ENCODE measurements at regions not wholly inside any gene's neighbourhood (a gene's known extent, or its start where the extent isn't known, plus 50 kb on each side); places are given as distances from the start of the nearest gene placed in this dataset.

DNA sequence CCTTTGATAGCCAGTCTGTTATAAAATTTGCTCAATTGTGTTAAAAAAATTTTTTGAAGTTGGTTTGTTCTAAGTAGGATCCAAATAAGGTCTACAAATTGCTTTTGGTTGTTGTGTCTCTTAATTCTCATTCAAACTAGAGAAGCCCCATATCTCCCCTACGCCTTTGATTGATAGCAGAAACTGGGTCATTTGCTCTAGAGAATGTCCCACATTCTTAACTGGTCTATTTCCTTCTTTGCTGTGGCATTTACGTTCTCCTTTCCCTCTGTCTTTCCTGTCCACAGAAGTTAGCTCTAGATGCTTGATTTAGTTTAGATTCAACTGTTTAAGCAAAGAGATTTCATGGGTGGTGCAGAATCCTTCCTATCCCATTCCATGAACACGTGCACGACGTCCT lies 174.6 kb upstream of the SVIL start:
- TF ChIP-seq, protein P1, sequence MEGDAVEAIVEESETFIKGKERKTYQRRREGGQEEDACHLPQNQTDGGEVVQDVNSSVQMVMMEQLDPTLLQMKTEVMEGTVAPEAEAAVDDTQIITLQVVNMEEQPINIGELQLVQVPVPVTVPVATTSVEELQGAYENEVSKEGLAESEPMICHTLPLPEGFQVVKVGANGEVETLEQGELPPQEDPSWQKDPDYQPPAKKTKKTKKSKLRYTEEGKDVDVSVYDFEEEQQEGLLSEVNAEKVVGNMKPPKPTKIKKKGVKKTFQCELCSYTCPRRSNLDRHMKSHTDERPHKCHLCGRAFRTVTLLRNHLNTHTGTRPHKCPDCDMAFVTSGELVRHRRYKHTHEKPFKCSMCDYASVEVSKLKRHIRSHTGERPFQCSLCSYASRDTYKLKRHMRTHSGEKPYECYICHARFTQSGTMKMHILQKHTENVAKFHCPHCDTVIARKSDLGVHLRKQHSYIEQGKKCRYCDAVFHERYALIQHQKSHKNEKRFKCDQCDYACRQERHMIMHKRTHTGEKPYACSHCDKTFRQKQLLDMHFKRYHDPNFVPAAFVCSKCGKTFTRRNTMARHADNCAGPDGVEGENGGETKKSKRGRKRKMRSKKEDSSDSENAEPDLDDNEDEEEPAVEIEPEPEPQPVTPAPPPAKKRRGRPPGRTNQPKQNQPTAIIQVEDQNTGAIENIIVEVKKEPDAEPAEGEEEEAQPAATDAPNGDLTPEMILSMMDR (IDR thresholded peaks at IDR 0.05) = no peak
- no peak for TF ChIP-seq POLR2A (IDR thresholded peaks at IDR 0.05)

Data from adrenal gland (tissue), 5 donors.